HG02970 (cell line): ENCODE measurements at regions not wholly inside any gene's neighbourhood (a gene's known extent, or its start where the extent isn't known, plus 50 kb on each side); places are given as distances from the start of the nearest gene placed in this dataset.

Source experiments
- ATAC-seq: cut with Tn5 transposase; IDR thresholded peaks from one replicate; pipeline ENCODE4 v1.9.1; 2021; ENCODE audit warnings: mild to moderate bottlenecking, moderate library complexity, moderate number of reproducible peaks; ENCODE audit not compliant: unreplicated experiment, low FRiP score

GRCh38 chr14:51442513-51443175 lies 202.6 kb downstream of the TMX1 start:
- ATAC-seq, result no peak

- ATAC-seq, result no peak
These were observed 203.4 kb downstream of the TMX1 start for GRCh38 chr14:51443195-51444018.

- ATAC-seq, result no peak
These were observed 204.4 kb downstream of the TMX1 start for GRCh38 chr14:51444353-51445000.

GRCh38 chr14:51445001-51445390 lies 204.9 kb downstream of the TMX1 start:
- ATAC-seq, result no peak

- ATAC-seq, result no peak
These were observed 204.9 kb upstream of the FRMD6 start for GRCh38 chr14:51446771-51447170.

GRCh38 chr14:51447411-51447810 lies 204.3 kb upstream of the FRMD6 start:
- ATAC-seq, result no peak

- no peak for ATAC-seq
These were observed 202.7 kb upstream of the FRMD6 start for GRCh38 chr14:51448831-51449670.

- ATAC-seq, result no peak
These were observed 202.0 kb upstream of the FRMD6 start for GRCh38 chr14:51449681-51450080.

- no peak for ATAC-seq
These were observed 200.1 kb upstream of the FRMD6 start for GRCh38 chr14:51451561-51451960.

- ATAC-seq, result no peak
These were observed 197.8 kb upstream of the FRMD6 start for GRCh38 chr14:51453869-51454268.

- no peak for ATAC-seq
These were observed 197.4 kb upstream of the FRMD6 start for GRCh38 chr14:51454351-51454750.

GRCh38 chr14:51455041-51455835 lies 196.5 kb upstream of the FRMD6 start:
- no peak for ATAC-seq

GRCh38 chr14:51457843-51458562 lies 193.7 kb upstream of the FRMD6 start:
- ATAC-seq, result no peak

- no peak for ATAC-seq
These were observed 193.2 kb upstream of the FRMD6 start for GRCh38 chr14:51458563-51458955.

- no peak for ATAC-seq
These were observed 191.7 kb upstream of the FRMD6 start for GRCh38 chr14:51460011-51460410.

- ATAC-seq, result no peak
These were observed 189.5 kb upstream of the FRMD6 start for GRCh38 chr14:51462182-51462581.

GRCh38 chr14:51462706-51463105 lies 189.0 kb upstream of the FRMD6 start:
- no peak for ATAC-seq

- no peak for ATAC-seq
These were observed 188.2 kb upstream of the FRMD6 start for GRCh38 chr14:51463461-51463860.

GRCh38 chr14:51464411-51464810 lies 187.3 kb upstream of the FRMD6 start:
- ATAC-seq, result no peak
